NB4 (cell line): ENCODE measurements at regions not wholly inside any gene's neighbourhood (a gene's known extent, or its start where the extent isn't known, plus 50 kb on each side); places are given as distances from the start of the nearest gene placed in this dataset.

Experiments used
- DNase-seq: peaks from one replicate; pipeline ENCODE4 v3.0.0; 2010; ENCODE audit warnings: low read depth
- H3K4me3 ChIP-seq: one replicate; pipeline ENCODE4 v1.5.1; 2011; ENCODE audit warnings: mild to moderate bottlenecking, low read depth, low read length, moderate library complexity
- CTCF ChIP-seq: IDR thresholded peaks from one replicate; pipeline ENCODE4 v1.5.1; 2012; ENCODE audit warnings: low read depth, low read length
- MAX ChIP-seq: IDR thresholded peaks from 2 replicates; pipeline ENCODE4 v1.6.1; 2011; ENCODE audit warnings: low read depth, low read length
- MYC ChIP-seq: IDR thresholded peaks from 2 replicates; pipeline ENCODE4 v1.6.1; 2011; ENCODE audit warnings: low read depth, low read length
- POLR2A ChIP-seq: IDR thresholded peaks from 2 replicates; pipeline ENCODE4 v1.6.1; 2011; ENCODE audit warnings: mild to moderate bottlenecking; ENCODE audit not compliant: insufficient read length; ENCODE audit errors: extremely low read depth

GRCh38 chr6:137944793-137945498, 77.9 kb downstream of the TNFAIP3 start:
- DNase-seq = peak; percentile 74
- no peak overlapping the region for H3K4me3 ChIP-seq
- TF ChIP-seq MAX (no peak), CTCF (peak; percentile 86)

GRCh38 chr6:137949686-137950390, 82.8 kb downstream of the TNFAIP3 start:
- DNase-seq = no peak
- no peak overlapping the region for H3K4me3 ChIP-seq
- no peak for TF ChIP-seq POLR2A
- no peak for TF ChIP-seq MAX
- TF ChIP-seq CTCF = no peak
- no peak for TF ChIP-seq MYC

- no peak for TF ChIP-seq POLR2A
- TF ChIP-seq CTCF = no peak
- no peak for TF ChIP-seq MAX
- no peak for TF ChIP-seq MYC
- H3K4me3 ChIP-seq = no peak overlapping the region
- DNase-seq = no peak
These were observed 83.5 kb downstream of the TNFAIP3 start for GRCh38 chr6:137950581-137950980.

- no peak for TF ChIP-seq POLR2A
- no peak for TF ChIP-seq MAX
- TF ChIP-seq MYC = no peak
- TF ChIP-seq CTCF = no peak
- no peak overlapping the region for H3K4me3 ChIP-seq
- peak; percentile 54 for DNase-seq
These were observed 84.1 kb downstream of the TNFAIP3 start for GRCh38 chr6:137951064-137951597.

GRCh38 chr6:137952247-137952646, 85.2 kb downstream of the TNFAIP3 start:
- no peak overlapping the region for H3K4me3 ChIP-seq
- DNase-seq = no peak
- TF ChIP-seq CTCF (no peak), MYC (no peak), MAX (no peak), POLR2A (no peak)
